Liver (tissue), 3 donors: ENCODE measurements at regions not wholly inside any gene's neighbourhood (a gene's known extent, or its start where the extent isn't known, plus 50 kb on each side); places are given as distances from the start of the nearest gene placed in this dataset.

Experiments
- CTCF ChIP-seq: fragments of 150-350 bp; IDR thresholded peaks from 2 replicates; pipeline ENCODE4 v1.5.1; 2017; ENCODE audit warnings: improper control_type of control experiment, low read depth, low read length; ENCODE audit not compliant: missing input control
- EGR1 ChIP-seq, 2 donors: IDR thresholded peaks; 2 replicates each; pipeline ENCODE4 v1.6.1; 2016 to 2018; ENCODE audit warnings: antibody characterized with exemption in 2 of 2, low read depth in 2 of 2
- FOXA1 ChIP-seq: IDR thresholded peaks from 2 replicates; pipeline ENCODE4 v1.6.1; 2016; ENCODE audit warnings: antibody characterized with exemption
- GABPA ChIP-seq, 2 donors: IDR thresholded peaks in 1 of 2; conservative IDR thresholded peaks in 1 of 2; 2 replicates each; pipeline ENCODE4 v1.6.1; 2016; ENCODE audit warnings: antibody characterized with exemption in 2 of 2, mild to moderate bottlenecking in 1 of 2, moderate library complexity in 1 of 2
- MAX ChIP-seq: IDR thresholded peaks from 2 replicates; pipeline ENCODE4 v1.6.1; 2016; ENCODE audit warnings: antibody characterized with exemption
- NR2F2 ChIP-seq: IDR thresholded peaks from 2 replicates; pipeline ENCODE4 v1.6.1; 2016; ENCODE audit warnings: antibody characterized with exemption
- RAD21 ChIP-seq, 2 donors: IDR thresholded peaks; 2 replicates each; pipeline ENCODE4 v1.6.1; 2016; ENCODE audit warnings: antibody characterized with exemption in 2 of 2, mild to moderate bottlenecking in 2 of 2
- SP1 ChIP-seq: IDR thresholded peaks from 2 replicates; pipeline ENCODE4 v1.6.1; 2018; ENCODE audit warnings: antibody characterized with exemption, mild to moderate bottlenecking
- TAF1 ChIP-seq: conservative IDR thresholded peaks from 2 replicates; pipeline ENCODE4 v1.6.1; 2016; ENCODE audit warnings: antibody characterized with exemption, mild to moderate bottlenecking
- YY1 ChIP-seq: IDR thresholded peaks from 2 replicates; pipeline ENCODE4 v1.6.1; 2016; ENCODE audit warnings: antibody characterized with exemption, mild to moderate bottlenecking
- ZBTB33 ChIP-seq: IDR thresholded peaks from 2 replicates; pipeline ENCODE4 v1.6.1; 2016; ENCODE audit warnings: antibody characterized with exemption
- TF ChIP-seq, protein P1 (sequence below): IDR thresholded peaks from 2 replicates; pipeline ENCODE4 v1.6.1; 2016; ENCODE audit warnings: antibody characterized with exemption
- donor health status: healthy.
- donor health status: healthy.

DNA sequence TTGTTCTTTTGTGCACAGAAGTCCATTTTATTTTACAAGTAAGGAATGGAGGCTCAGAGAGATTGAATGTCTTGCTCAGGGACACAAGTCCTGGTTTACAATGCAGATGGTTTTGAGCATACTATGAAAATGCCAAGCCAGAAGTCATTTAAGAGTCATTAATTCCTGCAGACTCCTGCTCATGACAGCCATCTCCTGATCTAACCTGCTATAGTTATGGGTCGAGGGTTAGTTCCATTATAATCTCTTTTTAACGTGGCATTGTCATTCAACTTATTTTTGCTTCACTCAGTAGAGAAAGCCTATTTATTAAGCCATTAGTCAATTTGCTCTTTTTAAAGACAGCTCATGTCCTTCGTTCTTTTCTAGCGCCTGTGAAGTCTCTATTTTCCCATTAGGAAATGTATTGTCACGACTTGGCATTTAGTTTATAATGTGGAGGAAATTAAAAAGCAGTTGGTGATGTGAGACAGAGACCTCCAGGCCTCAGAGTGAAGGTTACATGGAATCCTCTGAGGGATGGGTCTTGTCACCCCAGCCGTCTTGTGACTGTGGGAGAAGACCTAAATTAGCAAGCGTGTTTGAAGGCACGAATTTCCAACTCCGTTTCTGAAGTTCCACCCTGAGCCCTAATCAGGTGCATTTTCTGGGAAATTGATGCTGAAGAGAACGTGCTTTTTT lies 84.1 kb downstream of the ACTBL2 start:
- no peak for TF ChIP-seq CTCF
- TF ChIP-seq GABPA (IDR thresholded peaks at IDR 0.05 in 1 of 2, conservative IDR thresholded peaks at IDR 0.05 in 1 of 2), result no peak
- no peak for TF ChIP-seq MAX
- TF ChIP-seq YY1, result no peak
- no peak for TF ChIP-seq TAF1
- TF ChIP-seq ZBTB33, result no peak
- TF ChIP-seq, protein P1, sequence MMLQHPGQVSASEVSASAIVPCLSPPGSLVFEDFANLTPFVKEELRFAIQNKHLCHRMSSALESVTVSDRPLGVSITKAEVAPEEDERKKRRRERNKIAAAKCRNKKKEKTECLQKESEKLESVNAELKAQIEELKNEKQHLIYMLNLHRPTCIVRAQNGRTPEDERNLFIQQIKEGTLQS, result no peak
- TF ChIP-seq FOXA1, result no peak
- TF ChIP-seq SP1, result no peak
- TF ChIP-seq RAD21 (IDR thresholded peaks at IDR 0.05), result no peak
- TF ChIP-seq EGR1 (IDR thresholded peaks at IDR 0.05; ENCODE audit: low read depth in 2 of 2), result no peak
- TF ChIP-seq NR2F2, result no peak
